ENCODE measurements at regions not wholly inside any gene's neighbourhood (a gene's known extent, or its start where the extent isn't known, plus 50 kb on each side); places are given as distances from the start of the nearest gene placed in this dataset.

DNA sequence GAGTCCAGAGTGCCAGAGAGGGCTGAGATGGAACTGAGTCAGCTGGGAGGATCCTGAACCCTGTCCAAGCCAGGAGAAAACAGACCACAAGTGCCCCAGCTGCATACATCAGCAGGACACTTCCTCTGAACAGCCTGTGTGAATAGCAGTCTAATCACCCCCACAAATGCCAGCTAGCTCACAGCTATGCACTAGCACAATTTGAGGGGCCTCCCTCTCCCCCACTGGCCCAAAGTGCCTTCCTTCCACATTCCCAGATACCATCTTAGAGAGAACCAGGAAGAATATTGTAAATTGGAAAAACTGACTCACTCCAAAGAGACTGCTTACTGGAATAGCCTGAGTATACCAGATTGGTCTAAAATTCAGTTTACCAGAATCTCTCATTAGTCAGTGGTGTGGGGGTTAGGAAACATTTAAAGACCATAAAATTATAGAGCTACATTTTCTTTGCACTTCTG, 292.6 kb upstream of the KLF3 start:
- TF ChIP-seq, protein P1, sequence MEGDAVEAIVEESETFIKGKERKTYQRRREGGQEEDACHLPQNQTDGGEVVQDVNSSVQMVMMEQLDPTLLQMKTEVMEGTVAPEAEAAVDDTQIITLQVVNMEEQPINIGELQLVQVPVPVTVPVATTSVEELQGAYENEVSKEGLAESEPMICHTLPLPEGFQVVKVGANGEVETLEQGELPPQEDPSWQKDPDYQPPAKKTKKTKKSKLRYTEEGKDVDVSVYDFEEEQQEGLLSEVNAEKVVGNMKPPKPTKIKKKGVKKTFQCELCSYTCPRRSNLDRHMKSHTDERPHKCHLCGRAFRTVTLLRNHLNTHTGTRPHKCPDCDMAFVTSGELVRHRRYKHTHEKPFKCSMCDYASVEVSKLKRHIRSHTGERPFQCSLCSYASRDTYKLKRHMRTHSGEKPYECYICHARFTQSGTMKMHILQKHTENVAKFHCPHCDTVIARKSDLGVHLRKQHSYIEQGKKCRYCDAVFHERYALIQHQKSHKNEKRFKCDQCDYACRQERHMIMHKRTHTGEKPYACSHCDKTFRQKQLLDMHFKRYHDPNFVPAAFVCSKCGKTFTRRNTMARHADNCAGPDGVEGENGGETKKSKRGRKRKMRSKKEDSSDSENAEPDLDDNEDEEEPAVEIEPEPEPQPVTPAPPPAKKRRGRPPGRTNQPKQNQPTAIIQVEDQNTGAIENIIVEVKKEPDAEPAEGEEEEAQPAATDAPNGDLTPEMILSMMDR (IDR thresholded peaks at IDR 0.05): no peak
- Histone ChIP-seq H3K27me3 (ENCODE audit: low read depth) (no peaks in the 10 kb centered on the region), H3K4me3 (no peak overlapping the region), H3K9me3 (no peaks in the 10 kb centered on the region), H3K36me3 (no peaks in the 10 kb centered on the region), H3K4me1 (no peaks in the 10 kb centered on the region), H3K27ac (no peak overlapping the region)
- no peak for DNase-seq
- intact Hi-C loops (cut with DNase I): no loop called here
- ATAC-seq: no peak

DNA sequence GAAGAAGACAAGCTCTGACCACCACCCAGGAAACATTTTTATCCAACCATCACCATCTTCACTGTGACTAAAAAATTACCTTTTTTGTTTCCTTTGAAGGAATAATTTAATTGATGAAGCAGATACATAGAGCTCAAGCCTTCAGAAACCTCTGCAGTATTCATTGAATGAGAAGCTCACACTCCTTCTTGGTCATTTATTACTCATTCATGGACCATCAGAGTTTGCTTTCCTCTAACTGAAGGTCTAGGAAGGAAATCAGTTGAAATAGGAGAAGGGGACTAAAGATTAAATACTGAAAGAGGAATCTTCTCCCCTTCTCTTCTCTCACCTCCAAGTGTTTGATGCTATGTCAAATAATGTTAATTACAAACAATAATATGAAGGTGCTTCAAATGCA, 290.6 kb upstream of the KLF3 start:
- no peaks in the 10 kb centered on the region for H3K9me3 ChIP-seq
- no peak overlapping the region for H3K4me3 ChIP-seq
- no peaks in the 10 kb centered on the region for H3K4me1 ChIP-seq
- DNase-seq: no peak
- no peaks in the 10 kb centered on the region for H3K36me3 ChIP-seq
- H3K27ac ChIP-seq: no peak overlapping the region
- TF ChIP-seq, protein P1 (IDR thresholded peaks at IDR 0.05): no peak
- H3K27me3 ChIP-seq (ENCODE audit: low read depth): no peaks in the 10 kb centered on the region
- no peak for ATAC-seq
- intact Hi-C loops (cut with DNase I): no loop called here

DNA sequence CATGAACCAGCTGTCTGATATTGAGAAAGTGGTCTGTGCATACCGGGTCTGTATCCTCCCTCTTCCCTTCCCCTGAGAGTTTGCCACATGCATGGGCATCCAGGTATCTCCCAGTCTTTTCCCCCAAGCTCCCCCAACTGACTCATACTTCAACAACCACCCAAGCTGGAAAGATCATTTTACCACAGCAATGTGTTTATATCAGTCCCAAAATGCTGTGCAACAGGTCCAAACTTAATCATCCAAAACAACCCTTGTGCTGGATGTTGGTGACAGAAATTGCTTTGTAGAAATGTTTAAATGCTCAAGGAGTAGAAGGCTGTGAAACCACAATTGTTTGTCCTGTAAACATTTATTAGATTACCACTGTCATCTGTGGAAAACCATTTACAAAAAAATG, 286.8 kb upstream of the KLF3 start:
- H3K4me1 ChIP-seq: no peaks in the 10 kb centered on the region
- DNase-seq: no peak
- no peaks in the 10 kb centered on the region for H3K36me3 ChIP-seq
- H3K27me3 ChIP-seq (ENCODE audit: low read depth): no peaks in the 10 kb centered on the region
- TF ChIP-seq, protein P1 (IDR thresholded peaks at IDR 0.05): no peak
- intact Hi-C loops (cut with DNase I): no loop called here
- no peak overlapping the region for H3K27ac ChIP-seq
- no peaks in the 10 kb centered on the region for H3K9me3 ChIP-seq
- ATAC-seq: no peak
- no peak overlapping the region for H3K4me3 ChIP-seq

DNA sequence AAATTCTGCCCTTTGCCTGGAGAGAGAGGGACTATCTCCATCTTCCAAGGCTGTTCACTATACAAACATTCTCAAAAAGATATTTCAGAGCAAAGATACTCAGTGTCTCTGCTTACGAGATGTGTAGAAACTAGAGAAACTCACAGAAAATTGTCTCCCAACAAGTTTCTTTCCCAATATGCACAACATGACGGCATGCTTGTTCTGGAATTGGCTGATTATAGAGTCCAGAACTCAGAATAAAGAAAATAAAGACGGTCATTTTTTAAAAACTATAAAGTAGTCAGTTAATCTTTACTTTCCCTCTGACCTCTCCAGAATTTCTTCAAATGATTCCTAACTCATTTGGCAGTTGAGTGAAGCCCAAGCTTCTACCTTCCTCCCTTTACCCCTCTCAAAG, 285.5 kb upstream of the KLF3 start:
- Histone ChIP-seq H3K36me3 (no peaks in the 10 kb centered on the region), H3K9me3 (no peaks in the 10 kb centered on the region), H3K4me1 (peaks cover 4% of the 10 kb centered on the region), H3K27ac (no peak overlapping the region), H3K4me3 (no peak overlapping the region), H3K27me3 (ENCODE audit: low read depth) (no peaks in the 10 kb centered on the region)
- TF ChIP-seq, protein P1 (IDR thresholded peaks at IDR 0.05): no peak
- no peak for ATAC-seq
- intact Hi-C loops (cut with DNase I): no loop called here
- DNase-seq: no peak

DNA sequence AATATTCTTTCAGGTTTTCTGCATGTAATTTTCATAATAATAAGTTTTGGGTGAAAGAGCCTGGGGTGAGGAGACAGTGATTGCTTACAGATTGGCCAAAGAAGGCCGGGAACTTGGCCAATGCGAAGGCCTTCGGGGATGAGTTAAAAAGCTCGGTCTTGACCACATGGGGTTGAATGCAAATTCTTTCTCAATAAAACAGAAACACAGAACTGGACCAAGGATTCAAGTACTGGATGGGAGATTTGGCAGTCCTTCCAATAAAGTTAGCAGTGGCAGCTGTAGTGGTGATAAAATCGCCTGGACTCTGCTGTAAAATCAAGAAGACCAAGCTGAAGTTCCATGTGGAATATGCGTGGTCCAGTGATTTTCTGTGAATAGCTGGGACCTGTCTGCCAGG, 282.2 kb upstream of the KLF3 start:
- DNase-seq: no peak
- no peak for ATAC-seq
- intact Hi-C loops (cut with DNase I): no loop called here

More for the DNA sequence above, 282.2 kb upstream of the KLF3 start:
- Histone ChIP-seq H3K4me3 (no peak overlapping the region), H3K27me3 (ENCODE audit: low read depth) (no peaks in the 10 kb centered on the region), H3K27ac (no peak overlapping the region), H3K36me3 (no peaks in the 10 kb centered on the region), H3K9me3 (no peaks in the 10 kb centered on the region), H3K4me1 (peaks cover 25% of the 10 kb centered on the region)
- TF ChIP-seq, protein P1 (IDR thresholded peaks at IDR 0.05): no peak

All from lower lobe of right lung (tissue), 2 donors.